SK-N-SH treated with all-trans-retinoic acid at 6 μM for 48 hours (cell line): ENCODE measurements at regions not wholly inside any gene's neighbourhood (a gene's known extent, or its start where the extent isn't known, plus 50 kb on each side); places are given as distances from the start of the nearest gene placed in this dataset.

ENCODE experiments used
- ATAC-seq: fragments of 200-7000 bp; cut with Tn5 transposase; 3 replicates; pipeline ENCODE4 v1.9.1; 2020; ENCODE audit warnings: mild to moderate bottlenecking, moderate library complexity
- ARNTL ChIP-seq: fragments of 450-650 bp; formaldehyde crosslinking; IDR thresholded peaks from 2 replicates; pipeline ENCODE4 v1.5.0; 2020; ENCODE audit warnings: low read depth, mild to moderate bottlenecking, moderate library complexity, borderline replicate concordance
- BACH2 ChIP-seq: fragments of 250-450 bp; sonication (Bioruptor Pico); IDR thresholded peaks from 2 replicates; pipeline ENCODE4 v1.9.0; 2021; ENCODE audit warnings: mild to moderate bottlenecking, borderline replicate concordance
- CSDC2 ChIP-seq: fragments of 250-450 bp; sonication (Bioruptor Pico); IDR thresholded peaks from 2 replicates; pipeline ENCODE4 v1.5.0; 2020; ENCODE audit warnings: mild to moderate bottlenecking, moderate library complexity
- ESRRG ChIP-seq: fragments of 250-450 bp; sonication (Bioruptor Pico); IDR thresholded peaks from 2 replicates; pipeline ENCODE4 v1.6.1; 2021; ENCODE audit warnings: mild to moderate bottlenecking
- GLIS3 ChIP-seq: fragments of 250-450 bp; sonication (Bioruptor Pico); IDR thresholded peaks from 2 replicates; pipeline ENCODE4 v1.5.0; 2020; ENCODE audit warnings: mild to moderate bottlenecking, moderate library complexity
- ISL1 ChIP-seq: fragments of 250-450 bp; sonication (Bioruptor Pico); IDR thresholded peaks from 2 replicates; pipeline ENCODE4 v2.1.2; 2022; ENCODE audit warnings: mild to moderate bottlenecking, moderate library complexity
- OSR1 ChIP-seq: fragments of 250-450 bp; sonication (Bioruptor Pico); IDR thresholded peaks from 2 replicates; pipeline ENCODE4 v1.8.0; 2022; ENCODE audit warnings: moderate library complexity, mild to moderate bottlenecking, inconsistent platforms
- RARB ChIP-seq: fragments of 250-450 bp; sonication (Bioruptor Pico); IDR thresholded peaks from 2 replicates; pipeline ENCODE4 v1.8.0; 2021; ENCODE audit warnings: mild to moderate bottlenecking, moderate library complexity
- SNAI2 ChIP-seq: fragments of 250-450 bp; sonication (Bioruptor Pico); IDR thresholded peaks from 2 replicates; pipeline ENCODE4 v1.5.0; 2020; ENCODE audit warnings: mild to moderate bottlenecking, moderate library complexity
- TOX ChIP-seq: fragments of 250-450 bp; sonication (Bioruptor Pico); IDR thresholded peaks from 2 replicates; pipeline ENCODE4 v1.8.0; 2021; ENCODE audit warnings: mild to moderate bottlenecking, moderate library complexity, borderline replicate concordance
- ZC3H10 ChIP-seq: fragments of 250-450 bp; sonication (Bioruptor Pico); IDR thresholded peaks from 2 replicates; pipeline ENCODE4 v1.5.1; 2021; ENCODE audit warnings: mild to moderate bottlenecking, moderate library complexity
- ZFP3 ChIP-seq: fragments of 250-450 bp; sonication (Bioruptor Pico); IDR thresholded peaks from 2 replicates; pipeline ENCODE4 v1.5.0; 2020; ENCODE audit warnings: mild to moderate bottlenecking, moderate library complexity
- ZNF565 ChIP-seq: fragments of 450-650 bp; formaldehyde crosslinking; conservative IDR thresholded peaks from 2 replicates; pipeline ENCODE4 v1.5.0; 2020; ENCODE audit warnings: low read depth, mild to moderate bottlenecking, moderate library complexity
- ZNF70 ChIP-seq: fragments of 450-650 bp; formaldehyde crosslinking; IDR thresholded peaks from 2 replicates; pipeline ENCODE4 v1.5.0; 2020; ENCODE audit warnings: mild to moderate bottlenecking, moderate library complexity
- ZNF8 ChIP-seq: fragments of 450-650 bp; formaldehyde crosslinking; IDR thresholded peaks from 2 replicates; pipeline ENCODE4 v1.5.0; 2020; ENCODE audit warnings: mild to moderate bottlenecking, moderate library complexity
- TF ChIP-seq, protein P1 (sequence below): fragments of 250-450 bp; sonication (Bioruptor Pico); IDR thresholded peaks from 2 replicates; pipeline ENCODE4 v1.8.0; 2021; ENCODE audit warnings: low read depth, mild to moderate bottlenecking, moderate library complexity, borderline replicate concordance
- TF ChIP-seq, protein P2 (sequence below): fragments of 250-450 bp; sonication (Bioruptor Pico); IDR thresholded peaks from 2 replicates; pipeline ENCODE4 v1.5.0; 2020; ENCODE audit warnings: mild to moderate bottlenecking, moderate library complexity
- TF ChIP-seq, protein P3 (sequence below): fragments of 250-450 bp; sonication (Bioruptor Pico); IDR thresholded peaks from 2 replicates; pipeline ENCODE4 v1.5.1; 2020; ENCODE audit warnings: low read depth, mild to moderate bottlenecking, moderate library complexity
- TF ChIP-seq, protein P4 (sequence below): fragments of 250-450 bp; sonication (Bioruptor Pico); IDR thresholded peaks from 2 replicates; pipeline ENCODE4 v1.8.0; 2020; ENCODE audit warnings: mild to moderate bottlenecking, moderate library complexity, borderline replicate concordance
- TF ChIP-seq, protein P5 (sequence below): fragments of 250-450 bp; sonication (Bioruptor Pico); IDR thresholded peaks from 2 replicates; pipeline ENCODE4 v1.5.1; 2021; ENCODE audit warnings: mild to moderate bottlenecking, moderate library complexity

DNA sequence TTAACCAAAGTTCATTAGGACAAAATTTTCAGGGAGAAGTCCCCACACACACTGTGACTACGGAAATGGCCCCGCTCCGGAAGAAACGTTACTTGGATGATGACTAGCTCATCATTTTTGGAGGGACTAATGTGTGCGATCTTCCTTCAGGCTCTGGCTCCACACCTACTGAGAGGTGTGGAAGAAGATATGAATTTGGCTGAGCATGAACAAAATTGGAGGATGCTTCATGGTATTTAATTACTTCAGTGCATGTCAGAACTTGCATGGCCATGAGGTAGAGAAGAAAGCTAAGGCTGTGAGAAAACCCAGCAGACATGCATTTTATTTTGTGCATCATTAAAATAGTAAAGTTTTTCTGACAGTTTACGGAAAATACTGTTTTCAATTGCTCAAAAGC, 202.1 kb upstream of the TLE4 start:
- TF ChIP-seq CSDC2 (CRISPR knock-in tag), result no peak
- TF ChIP-seq ZC3H10 (CRISPR knock-in tag), result no peak
- TF ChIP-seq RARB, result no peak
- no peak for TF ChIP-seq BACH2
- TF ChIP-seq GLIS3 (CRISPR knock-in tag), result no peak
- no peak for TF ChIP-seq ISL1 (CRISPR knock-in tag)
- TF ChIP-seq, protein P1, sequence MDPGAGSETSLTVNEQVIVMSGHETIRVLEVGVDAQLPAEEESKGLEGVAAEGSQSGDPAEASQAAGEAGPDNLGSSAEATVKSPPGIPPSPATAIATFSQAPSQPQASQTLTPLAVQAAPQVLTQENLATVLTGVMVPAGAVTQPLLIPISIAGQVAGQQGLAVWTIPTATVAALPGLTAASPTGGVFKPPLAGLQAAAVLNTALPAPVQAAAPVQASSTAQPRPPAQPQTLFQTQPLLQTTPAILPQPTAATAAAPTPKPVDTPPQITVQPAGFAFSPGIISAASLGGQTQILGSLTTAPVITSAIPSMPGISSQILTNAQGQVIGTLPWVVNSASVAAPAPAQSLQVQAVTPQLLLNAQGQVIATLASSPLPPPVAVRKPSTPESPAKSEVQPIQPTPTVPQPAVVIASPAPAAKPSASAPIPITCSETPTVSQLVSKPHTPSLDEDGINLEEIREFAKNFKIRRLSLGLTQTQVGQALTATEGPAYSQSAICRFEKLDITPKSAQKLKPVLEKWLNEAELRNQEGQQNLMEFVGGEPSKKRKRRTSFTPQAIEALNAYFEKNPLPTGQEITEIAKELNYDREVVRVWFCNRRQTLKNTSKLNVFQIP, result no peak
- no peak for TF ChIP-seq ZFP3 (CRISPR knock-in tag)
- TF ChIP-seq, protein P2, sequence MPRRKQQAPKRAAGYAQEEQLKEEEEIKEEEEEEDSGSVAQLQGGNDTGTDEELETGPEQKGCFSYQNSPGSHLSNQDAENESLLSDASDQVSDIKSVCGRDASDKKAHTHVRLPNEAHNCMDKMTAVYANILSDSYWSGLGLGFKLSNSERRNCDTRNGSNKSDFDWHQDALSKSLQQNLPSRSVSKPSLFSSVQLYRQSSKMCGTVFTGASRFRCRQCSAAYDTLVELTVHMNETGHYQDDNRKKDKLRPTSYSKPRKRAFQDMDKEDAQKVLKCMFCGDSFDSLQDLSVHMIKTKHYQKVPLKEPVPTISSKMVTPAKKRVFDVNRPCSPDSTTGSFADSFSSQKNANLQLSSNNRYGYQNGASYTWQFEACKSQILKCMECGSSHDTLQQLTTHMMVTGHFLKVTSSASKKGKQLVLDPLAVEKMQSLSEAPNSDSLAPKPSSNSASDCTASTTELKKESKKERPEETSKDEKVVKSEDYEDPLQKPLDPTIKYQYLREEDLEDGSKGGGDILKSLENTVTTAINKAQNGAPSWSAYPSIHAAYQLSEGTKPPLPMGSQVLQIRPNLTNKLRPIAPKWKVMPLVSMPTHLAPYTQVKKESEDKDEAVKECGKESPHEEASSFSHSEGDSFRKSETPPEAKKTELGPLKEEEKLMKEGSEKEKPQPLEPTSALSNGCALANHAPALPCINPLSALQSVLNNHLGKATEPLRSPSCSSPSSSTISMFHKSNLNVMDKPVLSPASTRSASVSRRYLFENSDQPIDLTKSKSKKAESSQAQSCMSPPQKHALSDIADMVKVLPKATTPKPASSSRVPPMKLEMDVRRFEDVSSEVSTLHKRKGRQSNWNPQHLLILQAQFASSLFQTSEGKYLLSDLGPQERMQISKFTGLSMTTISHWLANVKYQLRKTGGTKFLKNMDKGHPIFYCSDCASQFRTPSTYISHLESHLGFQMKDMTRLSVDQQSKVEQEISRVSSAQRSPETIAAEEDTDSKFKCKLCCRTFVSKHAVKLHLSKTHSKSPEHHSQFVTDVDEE (CRISPR knock-in tag), result no peak
- no peak for TF ChIP-seq ZNF565 (CRISPR knock-in tag)
- no peak for TF ChIP-seq ZNF8 (CRISPR knock-in tag)
- no peak for TF ChIP-seq ESRRG (CRISPR knock-in tag)
- no peak for TF ChIP-seq TOX (CRISPR knock-in tag)
- TF ChIP-seq, protein P3, sequence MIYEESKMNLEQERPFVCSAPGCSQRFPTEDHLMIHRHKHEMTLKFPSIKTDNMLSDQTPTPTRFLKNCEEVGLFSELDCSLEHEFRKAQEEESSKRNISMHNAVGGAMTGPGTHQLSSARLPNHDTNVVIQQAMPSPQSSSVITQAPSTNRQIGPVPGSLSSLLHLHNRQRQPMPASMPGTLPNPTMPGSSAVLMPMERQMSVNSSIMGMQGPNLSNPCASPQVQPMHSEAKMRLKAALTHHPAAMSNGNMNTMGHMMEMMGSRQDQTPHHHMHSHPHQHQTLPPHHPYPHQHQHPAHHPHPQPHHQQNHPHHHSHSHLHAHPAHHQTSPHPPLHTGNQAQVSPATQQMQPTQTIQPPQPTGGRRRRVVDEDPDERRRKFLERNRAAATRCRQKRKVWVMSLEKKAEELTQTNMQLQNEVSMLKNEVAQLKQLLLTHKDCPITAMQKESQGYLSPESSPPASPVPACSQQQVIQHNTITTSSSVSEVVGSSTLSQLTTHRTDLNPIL (CRISPR knock-in tag), result no peak
- TF ChIP-seq, protein P4, sequence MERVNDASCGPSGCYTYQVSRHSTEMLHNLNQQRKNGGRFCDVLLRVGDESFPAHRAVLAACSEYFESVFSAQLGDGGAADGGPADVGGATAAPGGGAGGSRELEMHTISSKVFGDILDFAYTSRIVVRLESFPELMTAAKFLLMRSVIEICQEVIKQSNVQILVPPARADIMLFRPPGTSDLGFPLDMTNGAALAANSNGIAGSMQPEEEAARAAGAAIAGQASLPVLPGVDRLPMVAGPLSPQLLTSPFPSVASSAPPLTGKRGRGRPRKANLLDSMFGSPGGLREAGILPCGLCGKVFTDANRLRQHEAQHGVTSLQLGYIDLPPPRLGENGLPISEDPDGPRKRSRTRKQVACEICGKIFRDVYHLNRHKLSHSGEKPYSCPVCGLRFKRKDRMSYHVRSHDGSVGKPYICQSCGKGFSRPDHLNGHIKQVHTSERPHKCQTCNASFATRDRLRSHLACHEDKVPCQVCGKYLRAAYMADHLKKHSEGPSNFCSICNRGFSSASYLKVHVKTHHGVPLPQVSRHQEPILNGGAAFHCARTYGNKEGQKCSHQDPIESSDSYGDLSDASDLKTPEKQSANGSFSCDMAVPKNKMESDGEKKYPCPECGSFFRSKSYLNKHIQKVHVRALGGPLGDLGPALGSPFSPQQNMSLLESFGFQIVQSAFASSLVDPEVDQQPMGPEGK (CRISPR knock-in tag), result no peak
- TF ChIP-seq SNAI2, result no peak
- no peak for TF ChIP-seq OSR1 (CRISPR knock-in tag)
- no peak for ATAC-seq

DNA sequence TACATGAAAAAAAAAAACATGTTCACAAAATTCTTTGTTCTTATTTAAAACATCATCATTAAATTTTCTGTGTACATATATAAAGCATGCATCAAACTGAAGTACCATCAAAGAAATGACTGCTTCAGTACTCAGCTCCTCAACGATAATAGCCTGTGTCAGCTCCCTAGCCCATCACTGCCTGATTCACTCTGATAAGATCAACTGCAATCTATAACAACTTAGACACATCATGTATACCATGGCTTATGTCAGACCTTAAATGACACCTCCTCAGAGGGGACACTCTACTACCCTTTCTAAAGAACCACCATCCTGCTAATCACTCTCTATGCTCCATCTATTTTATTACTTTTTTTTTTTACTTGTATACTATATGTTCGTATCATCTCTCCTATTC, 200.5 kb upstream of the TLE4 start:
- ATAC-seq, result no peak
- TF ChIP-seq ARNTL (CRISPR knock-in tag) (no peak), ZNF565 (CRISPR knock-in tag) (no peak), SNAI2 (no peak), ESRRG (CRISPR knock-in tag) (no peak), CSDC2 (CRISPR knock-in tag) (no peak), ZFP3 (CRISPR knock-in tag) (no peak)

DNA sequence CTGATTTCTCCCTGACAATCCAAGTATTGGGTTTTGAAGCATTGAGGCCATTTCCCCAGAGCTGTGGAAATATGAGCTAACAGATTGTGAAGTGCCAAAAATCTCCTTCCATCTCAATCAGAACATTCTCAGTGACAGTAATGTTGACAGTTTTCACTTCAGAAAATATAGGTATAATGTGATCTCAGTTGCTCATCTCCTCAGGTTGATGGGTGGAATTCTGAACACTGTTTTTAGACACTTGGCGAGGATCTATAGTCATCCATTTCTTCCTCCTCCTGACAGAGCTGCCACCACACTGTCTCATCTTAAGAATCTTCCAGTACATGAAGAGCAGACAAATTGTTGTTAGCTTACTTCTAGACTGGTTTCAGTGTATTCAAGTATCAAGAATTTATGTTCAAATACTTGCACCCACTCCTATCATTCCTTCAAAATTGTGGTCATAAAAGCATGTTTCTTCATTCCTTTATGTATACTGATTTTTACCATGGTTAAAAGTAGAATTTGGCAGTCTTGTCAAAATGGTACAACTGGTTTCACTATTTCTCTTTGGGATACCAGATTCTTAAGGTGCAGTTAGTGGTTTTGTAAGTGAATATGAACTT, 199.7 kb upstream of the TLE4 start:
- TF ChIP-seq ZNF70 (CRISPR knock-in tag), result no peak
- TF ChIP-seq ESRRG (CRISPR knock-in tag), result no peak
- no peak for TF ChIP-seq OSR1 (CRISPR knock-in tag)
- no peak for ATAC-seq

DNA sequence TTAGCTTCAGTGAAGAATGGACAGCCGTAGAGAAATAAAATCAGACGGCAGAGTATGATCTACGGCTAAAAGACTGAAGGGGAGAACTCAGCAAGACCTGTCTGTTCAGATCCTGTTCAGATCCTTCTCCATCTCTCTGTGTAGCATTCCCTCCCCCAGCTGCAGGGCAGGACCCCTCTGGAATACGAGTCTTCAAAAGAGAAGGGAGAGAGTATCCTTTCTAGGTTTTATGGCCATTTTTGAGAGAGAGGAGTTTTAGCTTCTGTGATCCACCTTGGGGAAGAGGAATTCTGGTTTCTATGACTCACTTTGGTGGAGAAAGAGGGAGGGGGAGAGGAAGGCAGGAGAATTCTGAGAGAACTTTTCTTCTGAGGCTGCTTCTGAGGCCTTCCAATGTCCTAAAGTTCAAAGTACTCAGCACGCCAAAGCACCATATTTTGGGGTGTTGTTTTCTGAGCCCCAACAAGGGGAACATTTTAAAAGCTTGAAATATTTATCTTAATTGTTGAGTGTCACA, 194.4 kb upstream of the TLE4 start:
- TF ChIP-seq, protein P5, sequence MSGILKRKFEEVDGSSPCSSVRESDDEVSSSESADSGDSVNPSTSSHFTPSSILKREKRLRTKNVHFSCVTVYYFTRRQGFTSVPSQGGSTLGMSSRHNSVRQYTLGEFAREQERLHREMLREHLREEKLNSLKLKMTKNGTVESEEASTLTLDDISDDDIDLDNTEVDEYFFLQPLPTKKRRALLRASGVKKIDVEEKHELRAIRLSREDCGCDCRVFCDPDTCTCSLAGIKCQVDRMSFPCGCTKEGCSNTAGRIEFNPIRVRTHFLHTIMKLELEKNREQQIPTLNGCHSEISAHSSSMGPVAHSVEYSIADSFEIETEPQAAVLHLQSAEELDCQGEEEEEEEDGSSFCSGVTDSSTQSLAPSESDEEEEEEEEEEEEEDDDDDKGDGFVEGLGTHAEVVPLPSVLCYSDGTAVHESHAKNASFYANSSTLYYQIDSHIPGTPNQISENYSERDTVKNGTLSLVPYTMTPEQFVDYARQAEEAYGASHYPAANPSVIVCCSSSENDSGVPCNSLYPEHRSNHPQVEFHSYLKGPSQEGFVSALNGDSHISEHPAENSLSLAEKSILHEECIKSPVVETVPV (CRISPR knock-in tag), result no peak
- TF ChIP-seq ZNF565 (CRISPR knock-in tag), result no peak
- no peak for TF ChIP-seq ZNF70 (CRISPR knock-in tag)
- peak; percentile 53; the same call in 2 of the 3 replicates for ATAC-seq
